Liver (tissue), 3 donors: ENCODE measurements at regions not wholly inside any gene's neighbourhood (a gene's known extent, or its start where the extent isn't known, plus 50 kb on each side); places are given as distances from the start of the nearest gene placed in this dataset.

Experiments used
- CTCF ChIP-seq: fragments of 150-350 bp; IDR thresholded peaks from 2 replicates; pipeline ENCODE4 v1.5.1; 2017; ENCODE audit warnings: improper control_type of control experiment, low read depth, low read length; ENCODE audit not compliant: missing input control
- EGR1 ChIP-seq, 2 donors: IDR thresholded peaks; 2 replicates each; pipeline ENCODE4 v1.6.1; 2016 to 2018; ENCODE audit warnings: antibody characterized with exemption in 2 of 2, low read depth in 2 of 2
- GABPA ChIP-seq, 2 donors: IDR thresholded peaks in 1 of 2; conservative IDR thresholded peaks in 1 of 2; 2 replicates each; pipeline ENCODE4 v1.6.1; 2016; ENCODE audit warnings: antibody characterized with exemption in 2 of 2, mild to moderate bottlenecking in 1 of 2, moderate library complexity in 1 of 2
- HNF4A ChIP-seq, 2 donors: conservative IDR thresholded peaks; 2 replicates each; pipeline ENCODE4 v1.6.1; 2016; ENCODE audit warnings: antibody characterized with exemption in 2 of 2, mild to moderate bottlenecking in 2 of 2
- MAX ChIP-seq: IDR thresholded peaks from 2 replicates; pipeline ENCODE4 v1.6.1; 2016; ENCODE audit warnings: antibody characterized with exemption
- SP1 ChIP-seq: IDR thresholded peaks from 2 replicates; pipeline ENCODE4 v1.6.1; 2018; ENCODE audit warnings: antibody characterized with exemption, mild to moderate bottlenecking
- YY1 ChIP-seq: IDR thresholded peaks from 2 replicates; pipeline ENCODE4 v1.6.1; 2016; ENCODE audit warnings: antibody characterized with exemption, mild to moderate bottlenecking
- TF ChIP-seq, protein P1 (sequence below): IDR thresholded peaks from 2 replicates; pipeline ENCODE4 v1.6.1; 2016; ENCODE audit warnings: antibody characterized with exemption, mild to moderate bottlenecking
- TF ChIP-seq, protein P2 (sequence below): IDR thresholded peaks from 2 replicates; pipeline ENCODE4 v1.6.1; 2016; ENCODE audit warnings: antibody characterized with exemption
- TF ChIP-seq, protein P3 (sequence below): IDR thresholded peaks from 2 replicates; pipeline ENCODE4 v1.6.1; 2016; ENCODE audit warnings: antibody characterized with exemption
- donor health status: healthy.
- donor health status: healthy.

DNA sequence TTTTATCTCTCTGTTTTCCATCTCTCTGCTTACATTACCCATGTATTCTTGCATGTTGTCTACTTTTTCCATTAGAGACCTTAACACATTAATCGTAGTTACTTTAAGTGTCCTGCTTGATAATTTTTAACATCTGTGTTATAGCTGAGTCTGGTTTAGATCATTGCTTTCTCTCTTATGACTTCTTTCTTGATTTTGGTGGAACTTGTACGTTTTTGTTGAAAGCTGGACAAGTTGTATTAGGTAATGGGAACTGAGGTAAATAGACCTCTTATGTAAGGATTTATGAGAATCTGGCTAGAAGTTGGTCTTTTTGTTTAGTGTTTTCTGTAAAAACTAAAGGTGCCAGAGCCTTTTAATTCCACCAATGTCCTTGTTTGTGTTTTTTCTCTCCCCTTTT is 100.8 kb upstream of the LYZL2 start:
- TF ChIP-seq CTCF: no peak
- no peak for TF ChIP-seq EGR1 (IDR thresholded peaks at IDR 0.05; ENCODE audit: low read depth in 2 of 2)
- no peak for TF ChIP-seq MAX
- no peak for TF ChIP-seq YY1
- TF ChIP-seq, protein P1, sequence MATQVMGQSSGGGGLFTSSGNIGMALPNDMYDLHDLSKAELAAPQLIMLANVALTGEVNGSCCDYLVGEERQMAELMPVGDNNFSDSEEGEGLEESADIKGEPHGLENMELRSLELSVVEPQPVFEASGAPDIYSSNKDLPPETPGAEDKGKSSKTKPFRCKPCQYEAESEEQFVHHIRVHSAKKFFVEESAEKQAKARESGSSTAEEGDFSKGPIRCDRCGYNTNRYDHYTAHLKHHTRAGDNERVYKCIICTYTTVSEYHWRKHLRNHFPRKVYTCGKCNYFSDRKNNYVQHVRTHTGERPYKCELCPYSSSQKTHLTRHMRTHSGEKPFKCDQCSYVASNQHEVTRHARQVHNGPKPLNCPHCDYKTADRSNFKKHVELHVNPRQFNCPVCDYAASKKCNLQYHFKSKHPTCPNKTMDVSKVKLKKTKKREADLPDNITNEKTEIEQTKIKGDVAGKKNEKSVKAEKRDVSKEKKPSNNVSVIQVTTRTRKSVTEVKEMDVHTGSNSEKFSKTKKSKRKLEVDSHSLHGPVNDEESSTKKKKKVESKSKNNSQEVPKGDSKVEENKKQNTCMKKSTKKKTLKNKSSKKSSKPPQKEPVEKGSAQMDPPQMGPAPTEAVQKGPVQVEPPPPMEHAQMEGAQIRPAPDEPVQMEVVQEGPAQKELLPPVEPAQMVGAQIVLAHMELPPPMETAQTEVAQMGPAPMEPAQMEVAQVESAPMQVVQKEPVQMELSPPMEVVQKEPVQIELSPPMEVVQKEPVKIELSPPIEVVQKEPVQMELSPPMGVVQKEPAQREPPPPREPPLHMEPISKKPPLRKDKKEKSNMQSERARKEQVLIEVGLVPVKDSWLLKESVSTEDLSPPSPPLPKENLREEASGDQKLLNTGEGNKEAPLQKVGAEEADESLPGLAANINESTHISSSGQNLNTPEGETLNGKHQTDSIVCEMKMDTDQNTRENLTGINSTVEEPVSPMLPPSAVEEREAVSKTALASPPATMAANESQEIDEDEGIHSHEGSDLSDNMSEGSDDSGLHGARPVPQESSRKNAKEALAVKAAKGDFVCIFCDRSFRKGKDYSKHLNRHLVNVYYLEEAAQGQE: no peak
- no peak for TF ChIP-seq HNF4A (conservative IDR thresholded peaks at IDR 0.05)
- TF ChIP-seq GABPA (IDR thresholded peaks at IDR 0.05 in 1 of 2, conservative IDR thresholded peaks at IDR 0.05 in 1 of 2): no peak
- TF ChIP-seq, protein P2, sequence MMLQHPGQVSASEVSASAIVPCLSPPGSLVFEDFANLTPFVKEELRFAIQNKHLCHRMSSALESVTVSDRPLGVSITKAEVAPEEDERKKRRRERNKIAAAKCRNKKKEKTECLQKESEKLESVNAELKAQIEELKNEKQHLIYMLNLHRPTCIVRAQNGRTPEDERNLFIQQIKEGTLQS: no peak
- TF ChIP-seq SP1: no peak
- TF ChIP-seq, protein P3, sequence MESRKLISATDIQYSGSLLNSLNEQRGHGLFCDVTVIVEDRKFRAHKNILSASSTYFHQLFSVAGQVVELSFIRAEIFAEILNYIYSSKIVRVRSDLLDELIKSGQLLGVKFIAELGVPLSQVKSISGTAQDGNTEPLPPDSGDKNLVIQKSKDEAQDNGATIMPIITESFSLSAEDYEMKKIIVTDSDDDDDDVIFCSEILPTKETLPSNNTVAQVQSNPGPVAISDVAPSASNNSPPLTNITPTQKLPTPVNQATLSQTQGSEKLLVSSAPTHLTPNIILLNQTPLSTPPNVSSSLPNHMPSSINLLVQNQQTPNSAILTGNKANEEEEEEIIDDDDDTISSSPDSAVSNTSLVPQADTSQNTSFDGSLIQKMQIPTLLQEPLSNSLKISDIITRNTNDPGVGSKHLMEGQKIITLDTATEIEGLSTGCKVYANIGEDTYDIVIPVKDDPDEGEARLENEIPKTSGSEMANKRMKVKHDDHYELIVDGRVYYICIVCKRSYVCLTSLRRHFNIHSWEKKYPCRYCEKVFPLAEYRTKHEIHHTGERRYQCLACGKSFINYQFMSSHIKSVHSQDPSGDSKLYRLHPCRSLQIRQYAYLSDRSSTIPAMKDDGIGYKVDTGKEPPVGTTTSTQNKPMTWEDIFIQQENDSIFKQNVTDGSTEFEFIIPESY: no peak
